Spinal cord (tissue), 9 donors: ENCODE measurements at regions not wholly inside any gene's neighbourhood (a gene's known extent, or its start where the extent isn't known, plus 50 kb on each side); places are given as distances from the start of the nearest gene placed in this dataset.

ENCODE experiments used
- DNase-seq, 6 donors: peaks; one replicate each; pipeline versions ENCODE4 v3.0.0 to v3.0.0-alpha.2; 2013 to 2015; ENCODE audit warnings: low spot score in 6 of 6, low read depth in 4 of 6
- H3K27ac ChIP-seq: one replicate; pipeline ENCODE4 v1.5.1; 2013; ENCODE audit warnings: low read depth, low read length, control low read depth
- H3K27me3 ChIP-seq: one replicate; pipeline ENCODE4 v1.6.1; 2013; ENCODE audit warnings: low read length; ENCODE audit not compliant: control insufficient read depth, insufficient read depth
- H3K36me3 ChIP-seq: one replicate; pipeline ENCODE4 v1.6.1; 2013; ENCODE audit warnings: low read length; ENCODE audit not compliant: control insufficient read depth, insufficient read depth
- H3K4me1 ChIP-seq: one replicate; pipeline ENCODE4 v1.6.1; 2013; ENCODE audit warnings: low read length; ENCODE audit not compliant: control insufficient read depth, insufficient read depth
- H3K4me3 ChIP-seq: one replicate; pipeline ENCODE4 v1.5.1; 2013; ENCODE audit warnings: low read depth, low read length, control low read depth
- H3K9me3 ChIP-seq: one replicate; pipeline ENCODE4 v1.6.1; 2013; ENCODE audit warnings: low read length; ENCODE audit not compliant: control insufficient read depth, insufficient read depth
- WGBS: methylation state at CpG from one replicate; pipeline ENCODE4 v1.1.5; 2013; ENCODE audit warnings: missing lambda C conversion rate; ENCODE audit not compliant: insufficient coverage; 5-methylcytosine and 5-hydroxymethylcytosine counted together
- donor health status: healthy.

GRCh38 chr5:174596429-174596828 lies 128.0 kb upstream of the MSX2 start:
- DNase-seq: no peak
- Histone ChIP-seq H3K27me3 (peaks cover 8% of the 10 kb centered on the region), H3K36me3 (no peaks in the 10 kb centered on the region), H3K9me3 (no peaks in the 10 kb centered on the region), H3K4me1 (peaks cover 3% of the 10 kb centered on the region), H3K27ac (no peak overlapping the region), H3K4me3 (no peak overlapping the region)
- no CpG with 5 or more reads among the region's 1 CpG for WGBS

- no peak for DNase-seq
- no peaks in the 10 kb centered on the region for H3K36me3 ChIP-seq
- peaks cover 2% of the 10 kb centered on the region for H3K9me3 ChIP-seq
- peaks cover 3% of the 10 kb centered on the region for H3K4me1 ChIP-seq
- no peak overlapping the region for H3K27ac ChIP-seq
- H3K27me3 ChIP-seq: peaks cover 8% of the 10 kb centered on the region
- WGBS: 33% methylated on average over 4 of the region's 6 CpGs
- H3K4me3 ChIP-seq: no peak overlapping the region
Observed at GRCh38 chr5:174599992-174600391, 124.4 kb upstream of the MSX2 start.

GRCh38 chr5:174601946-174602345 lies 122.4 kb upstream of the MSX2 start:
- whole genome bisulfite sequencing: no CpG with 5 or more reads among the region's 1 CpG
- Histone ChIP-seq H3K4me3 (no peak overlapping the region), H3K4me1 (peaks cover 3% of the 10 kb centered on the region), H3K9me3 (peaks cover 2% of the 10 kb centered on the region), H3K36me3 (no peaks in the 10 kb centered on the region), H3K27ac (no peak overlapping the region), H3K27me3 (peaks cover 8% of the 10 kb centered on the region)
- DNase-seq: no peak

- no peak overlapping the region for H3K4me3 ChIP-seq
- peaks cover 13% of the 10 kb centered on the region for H3K4me1 ChIP-seq
- H3K27ac ChIP-seq: no peak overlapping the region
- H3K27me3 ChIP-seq: no peaks in the 10 kb centered on the region
- no peak for DNase-seq
- peaks cover 2% of the 10 kb centered on the region for H3K9me3 ChIP-seq
- H3K36me3 ChIP-seq: no peaks in the 10 kb centered on the region
- 83% methylated on average over 3 of the region's 3 CpGs for WGBS
Observed at GRCh38 chr5:174606153-174606552, 118.2 kb upstream of the MSX2 start.

GRCh38 chr5:174606646-174607045 lies 117.7 kb upstream of the MSX2 start:
- Histone ChIP-seq H3K27ac (no peak overlapping the region), H3K27me3 (no peaks in the 10 kb centered on the region), H3K36me3 (no peaks in the 10 kb centered on the region), H3K4me3 (no peak overlapping the region), H3K9me3 (peaks cover 2% of the 10 kb centered on the region), H3K4me1 (peaks cover 13% of the 10 kb centered on the region)
- DNase-seq: no peak
- 62% methylated on average over 4 of the region's 4 CpGs for WGBS

- H3K9me3 ChIP-seq: peaks cover 2% of the 10 kb centered on the region
- peaks cover 13% of the 10 kb centered on the region for H3K4me1 ChIP-seq
- H3K27me3 ChIP-seq: no peaks in the 10 kb centered on the region
- DNase-seq: no peak
- no peak overlapping the region for H3K4me3 ChIP-seq
- no peak overlapping the region for H3K27ac ChIP-seq
- H3K36me3 ChIP-seq: no peaks in the 10 kb centered on the region
- no CpG with 5 or more reads among the region's 5 CpGs for WGBS
Observed at GRCh38 chr5:174607205-174607604, 117.2 kb upstream of the MSX2 start.

GRCh38 chr5:174607916-174608315 lies 116.5 kb upstream of the MSX2 start:
- DNase-seq: no peak
- 43% methylated on average over 8 of the region's 9 CpGs for WGBS
- no peaks in the 10 kb centered on the region for H3K27me3 ChIP-seq
- H3K4me3 ChIP-seq: no peak overlapping the region
- peaks cover 13% of the 10 kb centered on the region for H3K4me1 ChIP-seq
- H3K27ac ChIP-seq: no peak overlapping the region
- H3K9me3 ChIP-seq: peaks cover 2% of the 10 kb centered on the region
- H3K36me3 ChIP-seq: no peaks in the 10 kb centered on the region

- no peak overlapping the region for H3K4me3 ChIP-seq
- H3K36me3 ChIP-seq: no peaks in the 10 kb centered on the region
- peak in 2 of 6 donors; percentile 59 to 60 for DNase-seq
- H3K4me1 ChIP-seq: peaks cover 13% of the 10 kb centered on the region
- no peak overlapping the region for H3K27ac ChIP-seq
- WGBS: 41% methylated on average over 8 of the region's 14 CpGs
- H3K9me3 ChIP-seq: peaks cover 2% of the 10 kb centered on the region
- no peaks in the 10 kb centered on the region for H3K27me3 ChIP-seq
Observed at GRCh38 chr5:174608631-174609097, 115.7 kb upstream of the MSX2 start.

GRCh38 chr5:174609116-174609515 lies 115.3 kb upstream of the MSX2 start:
- Histone ChIP-seq H3K4me1 (peaks cover 13% of the 10 kb centered on the region), H3K27ac (no peak overlapping the region), H3K27me3 (no peaks in the 10 kb centered on the region), H3K4me3 (no peak overlapping the region), H3K9me3 (no peaks in the 10 kb centered on the region), H3K36me3 (no peaks in the 10 kb centered on the region)
- WGBS: 56% methylated on average over 12 of the region's 14 CpGs
- peak in 1 of 6 donors; percentile 26 for DNase-seq

GRCh38 chr5:174610968-174611367 lies 113.4 kb upstream of the MSX2 start:
- Histone ChIP-seq H3K36me3 (no peaks in the 10 kb centered on the region), H3K27ac (no peak overlapping the region), H3K4me1 (peaks cover 13% of the 10 kb centered on the region), H3K4me3 (no peak overlapping the region), H3K9me3 (no peaks in the 10 kb centered on the region), H3K27me3 (no peaks in the 10 kb centered on the region)
- no peak for DNase-seq
- 95% methylated on average over 6 of the region's 8 CpGs for WGBS
